ENCODE measurements at regions not wholly inside any gene's neighbourhood (a gene's known extent, or its start where the extent isn't known, plus 50 kb on each side); places are given as distances from the start of the nearest gene placed in this dataset.

DNA sequence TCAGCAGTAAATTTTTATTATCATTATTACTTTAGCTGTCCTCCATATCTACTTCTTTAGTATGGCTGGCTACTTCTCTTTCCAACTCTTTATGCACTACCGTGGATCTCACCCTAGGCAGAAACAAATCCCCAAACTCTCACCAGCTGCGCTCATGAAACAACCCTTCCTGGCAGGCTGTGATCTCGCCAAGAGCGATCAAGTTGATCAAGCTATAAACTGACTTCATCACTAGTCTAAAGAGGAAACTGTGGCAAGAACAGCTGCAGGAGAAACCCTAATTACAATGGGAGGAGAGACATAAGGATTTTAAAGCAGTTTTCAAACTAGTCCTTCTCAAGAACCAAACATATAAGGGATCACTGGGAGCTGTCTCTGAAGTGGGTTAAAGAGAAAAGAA, 160.5 kb upstream of the PRSS58 start:
- TF ChIP-seq POLR2AphosphoS5 (IDR thresholded peaks at IDR 0.05) = no peak
- TF ChIP-seq, protein P1, sequence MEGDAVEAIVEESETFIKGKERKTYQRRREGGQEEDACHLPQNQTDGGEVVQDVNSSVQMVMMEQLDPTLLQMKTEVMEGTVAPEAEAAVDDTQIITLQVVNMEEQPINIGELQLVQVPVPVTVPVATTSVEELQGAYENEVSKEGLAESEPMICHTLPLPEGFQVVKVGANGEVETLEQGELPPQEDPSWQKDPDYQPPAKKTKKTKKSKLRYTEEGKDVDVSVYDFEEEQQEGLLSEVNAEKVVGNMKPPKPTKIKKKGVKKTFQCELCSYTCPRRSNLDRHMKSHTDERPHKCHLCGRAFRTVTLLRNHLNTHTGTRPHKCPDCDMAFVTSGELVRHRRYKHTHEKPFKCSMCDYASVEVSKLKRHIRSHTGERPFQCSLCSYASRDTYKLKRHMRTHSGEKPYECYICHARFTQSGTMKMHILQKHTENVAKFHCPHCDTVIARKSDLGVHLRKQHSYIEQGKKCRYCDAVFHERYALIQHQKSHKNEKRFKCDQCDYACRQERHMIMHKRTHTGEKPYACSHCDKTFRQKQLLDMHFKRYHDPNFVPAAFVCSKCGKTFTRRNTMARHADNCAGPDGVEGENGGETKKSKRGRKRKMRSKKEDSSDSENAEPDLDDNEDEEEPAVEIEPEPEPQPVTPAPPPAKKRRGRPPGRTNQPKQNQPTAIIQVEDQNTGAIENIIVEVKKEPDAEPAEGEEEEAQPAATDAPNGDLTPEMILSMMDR (IDR thresholded peaks at IDR 0.05 in 8 of 11, conservative IDR thresholded peaks at IDR 0.05 in 3 of 11) = no peak

Measured in spleen (tissue), 7 donors.